GM21786 (cell line): ENCODE measurements at regions not wholly inside any gene's neighbourhood (a gene's known extent, or its start where the extent isn't known, plus 50 kb on each side); places are given as distances from the start of the nearest gene placed in this dataset.

Source experiments
- ATAC-seq: cut with Tn5 transposase; IDR thresholded peaks from one replicate; pipeline ENCODE4 v1.9.1; 2021; ENCODE audit not compliant: unreplicated experiment

- no peak for ATAC-seq
These were observed 76.4 kb downstream of the CXXC4 start for GRCh38 chr4:104418286-104418685.

- no peak for ATAC-seq
These were observed 77.3 kb downstream of the CXXC4 start for GRCh38 chr4:104417357-104417882.

- no peak for ATAC-seq
These were observed 77.9 kb downstream of the CXXC4 start for GRCh38 chr4:104416725-104417356.

- ATAC-seq: no peak
These were observed 81.2 kb downstream of the CXXC4 start for GRCh38 chr4:104413487-104413886.

- no peak for ATAC-seq
These were observed 82.3 kb downstream of the CXXC4 start for GRCh38 chr4:104412344-104412743.

GRCh38 chr4:104411502-104411901 lies 83.2 kb downstream of the CXXC4 start:
- ATAC-seq: no peak

GRCh38 chr4:104408878-104409277 lies 85.8 kb downstream of the CXXC4 start:
- no peak for ATAC-seq

GRCh38 chr4:104404361-104404760 lies 90.3 kb downstream of the CXXC4 start:
- ATAC-seq: no peak

GRCh38 chr4:104395168-104395614 lies 99.5 kb downstream of the CXXC4 start:
- no peak for ATAC-seq

- ATAC-seq: no peak
These were observed 100.1 kb downstream of the CXXC4 start for GRCh38 chr4:104394406-104395167.

- no peak for ATAC-seq
These were observed 100.9 kb downstream of the CXXC4 start for GRCh38 chr4:104393655-104394324.

GRCh38 chr4:104385713-104386112 lies 109.0 kb downstream of the CXXC4 start:
- no peak for ATAC-seq

- ATAC-seq: no peak
These were observed 111.7 kb downstream of the CXXC4 start for GRCh38 chr4:104382961-104383360.

- no peak for ATAC-seq
These were observed 113.0 kb downstream of the CXXC4 start for GRCh38 chr4:104381729-104382128.

GRCh38 chr4:104365618-104366017 lies 129.1 kb downstream of the CXXC4 start:
- no peak for ATAC-seq

GRCh38 chr4:104353481-104353880 lies 141.2 kb downstream of the CXXC4 start:
- no peak for ATAC-seq

- ATAC-seq: no peak
These were observed 142.5 kb downstream of the CXXC4 start for GRCh38 chr4:104352211-104352610.

GRCh38 chr4:104351706-104352105 lies 143.0 kb downstream of the CXXC4 start:
- ATAC-seq: no peak

GRCh38 chr4:104345598-104346242 lies 149.0 kb downstream of the CXXC4 start:
- ATAC-seq: no peak

- no peak for ATAC-seq
These were observed 150.2 kb downstream of the CXXC4 start for GRCh38 chr4:104344342-104344980.

GRCh38 chr4:104334410-104334809 lies 160.3 kb downstream of the CXXC4 start:
- no peak for ATAC-seq
